ENCODE measurements at regions not wholly inside any gene's neighbourhood (a gene's known extent, or its start where the extent isn't known, plus 50 kb on each side); places are given as distances from the start of the nearest gene placed in this dataset.

GRCh38 chr13:22428188-22428828 lies 752.5 kb upstream of the SGCG start:
- H3K27me3 ChIP-seq (ENCODE audit: insufficient read depth, poor library complexity, severe bottlenecking), result no peaks in the 10 kb centered on the region
- no peak overlapping the region for H3K27ac ChIP-seq (ENCODE audit: poor library complexity, severe bottlenecking)
- no peaks in the 10 kb centered on the region for H3K36me3 ChIP-seq (ENCODE audit: low read depth)
- H3K9me3 ChIP-seq (ENCODE audit: severe bottlenecking), result no peaks in the 10 kb centered on the region
- ATAC-seq (ENCODE audit: low read depth) (no peak), DNase-seq (ENCODE audit: low spot score) (no peak)
- TF ChIP-seq, protein P1, sequence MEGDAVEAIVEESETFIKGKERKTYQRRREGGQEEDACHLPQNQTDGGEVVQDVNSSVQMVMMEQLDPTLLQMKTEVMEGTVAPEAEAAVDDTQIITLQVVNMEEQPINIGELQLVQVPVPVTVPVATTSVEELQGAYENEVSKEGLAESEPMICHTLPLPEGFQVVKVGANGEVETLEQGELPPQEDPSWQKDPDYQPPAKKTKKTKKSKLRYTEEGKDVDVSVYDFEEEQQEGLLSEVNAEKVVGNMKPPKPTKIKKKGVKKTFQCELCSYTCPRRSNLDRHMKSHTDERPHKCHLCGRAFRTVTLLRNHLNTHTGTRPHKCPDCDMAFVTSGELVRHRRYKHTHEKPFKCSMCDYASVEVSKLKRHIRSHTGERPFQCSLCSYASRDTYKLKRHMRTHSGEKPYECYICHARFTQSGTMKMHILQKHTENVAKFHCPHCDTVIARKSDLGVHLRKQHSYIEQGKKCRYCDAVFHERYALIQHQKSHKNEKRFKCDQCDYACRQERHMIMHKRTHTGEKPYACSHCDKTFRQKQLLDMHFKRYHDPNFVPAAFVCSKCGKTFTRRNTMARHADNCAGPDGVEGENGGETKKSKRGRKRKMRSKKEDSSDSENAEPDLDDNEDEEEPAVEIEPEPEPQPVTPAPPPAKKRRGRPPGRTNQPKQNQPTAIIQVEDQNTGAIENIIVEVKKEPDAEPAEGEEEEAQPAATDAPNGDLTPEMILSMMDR (IDR thresholded peaks at IDR 0.05; ENCODE audit: poor library complexity, severe bottlenecking), result no peak
- no peaks in the 10 kb centered on the region for H3K4me1 ChIP-seq (ENCODE audit: insufficient read depth, poor library complexity, severe bottlenecking)
- H3K4me3 ChIP-seq (ENCODE audit: severe bottlenecking), result no peak overlapping the region

- TF ChIP-seq, protein P1 (IDR thresholded peaks at IDR 0.05; ENCODE audit: poor library complexity, severe bottlenecking), result no peak
- no peak overlapping the region for H3K4me3 ChIP-seq (ENCODE audit: severe bottlenecking)
- H3K36me3 ChIP-seq (ENCODE audit: low read depth), result no peaks in the 10 kb centered on the region
- no peaks in the 10 kb centered on the region for H3K9me3 ChIP-seq (ENCODE audit: severe bottlenecking)
- H3K27ac ChIP-seq (ENCODE audit: poor library complexity, severe bottlenecking), result no peak overlapping the region
- no peaks in the 10 kb centered on the region for H3K4me1 ChIP-seq (ENCODE audit: insufficient read depth, poor library complexity, severe bottlenecking)
- H3K27me3 ChIP-seq (ENCODE audit: insufficient read depth, poor library complexity, severe bottlenecking), result no peaks in the 10 kb centered on the region
- no peak for ATAC-seq (ENCODE audit: low read depth)
- no peak for DNase-seq (ENCODE audit: low spot score)
Observed at GRCh38 chr13:22432690-22433089, 748.1 kb upstream of the SGCG start.

GRCh38 chr13:22447132-22447886 lies 733.5 kb upstream of the SGCG start:
- Histone ChIP-seq H3K36me3 (ENCODE audit: low read depth) (no peaks in the 10 kb centered on the region), H3K27me3 (ENCODE audit: insufficient read depth, poor library complexity, severe bottlenecking) (peaks cover 4% of the 10 kb centered on the region), H3K27ac (ENCODE audit: poor library complexity, severe bottlenecking) (no peak overlapping the region), H3K4me1 (ENCODE audit: insufficient read depth, poor library complexity, severe bottlenecking) (no peaks in the 10 kb centered on the region), H3K9me3 (ENCODE audit: severe bottlenecking) (no peaks in the 10 kb centered on the region), H3K4me3 (ENCODE audit: severe bottlenecking) (no peak overlapping the region)
- TF ChIP-seq, protein P1 (IDR thresholded peaks at IDR 0.05; ENCODE audit: poor library complexity, severe bottlenecking), result no peak
- DNase-seq (ENCODE audit: low spot score) (no peak), ATAC-seq (ENCODE audit: low read depth) (no peak)

DNA sequence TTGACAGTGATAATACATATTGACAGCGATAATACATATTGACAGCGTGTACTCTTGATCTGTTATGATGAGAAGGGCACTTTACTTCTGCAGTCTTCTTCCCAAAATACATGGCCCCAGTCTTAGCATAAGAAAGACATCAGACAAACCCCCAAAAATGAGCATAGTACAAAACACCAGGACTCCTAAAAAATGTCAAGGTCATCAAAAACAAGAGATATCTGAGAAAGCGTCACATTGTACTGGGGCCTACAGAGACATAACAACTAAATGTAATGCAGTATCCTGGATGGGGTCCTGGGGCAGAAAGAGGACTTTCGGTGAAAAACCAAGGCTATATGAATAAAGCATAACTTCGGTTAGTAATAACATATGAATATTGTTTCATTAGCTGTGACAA lies 731.5 kb upstream of the SGCG start:
- H3K27me3 ChIP-seq (ENCODE audit: insufficient read depth, poor library complexity, severe bottlenecking), result peaks cover 4% of the 10 kb centered on the region

More for the DNA sequence above, 731.5 kb upstream of the SGCG start:
- DNase-seq (ENCODE audit: low spot score) (no peak), ATAC-seq (ENCODE audit: low read depth) (no peak)
- Histone ChIP-seq H3K36me3 (ENCODE audit: low read depth) (no peaks in the 10 kb centered on the region), H3K9me3 (ENCODE audit: severe bottlenecking) (no peaks in the 10 kb centered on the region), H3K27ac (ENCODE audit: poor library complexity, severe bottlenecking) (no peak overlapping the region), H3K4me1 (ENCODE audit: insufficient read depth, poor library complexity, severe bottlenecking) (no peaks in the 10 kb centered on the region), H3K4me3 (ENCODE audit: severe bottlenecking) (no peak overlapping the region)
- TF ChIP-seq, protein P1 (IDR thresholded peaks at IDR 0.05; ENCODE audit: poor library complexity, severe bottlenecking), result no peak
